ENCODE measurements at regions not wholly inside any gene's neighbourhood (a gene's known extent, or its start where the extent isn't known, plus 50 kb on each side); places are given as distances from the start of the nearest gene placed in this dataset.

DNA sequence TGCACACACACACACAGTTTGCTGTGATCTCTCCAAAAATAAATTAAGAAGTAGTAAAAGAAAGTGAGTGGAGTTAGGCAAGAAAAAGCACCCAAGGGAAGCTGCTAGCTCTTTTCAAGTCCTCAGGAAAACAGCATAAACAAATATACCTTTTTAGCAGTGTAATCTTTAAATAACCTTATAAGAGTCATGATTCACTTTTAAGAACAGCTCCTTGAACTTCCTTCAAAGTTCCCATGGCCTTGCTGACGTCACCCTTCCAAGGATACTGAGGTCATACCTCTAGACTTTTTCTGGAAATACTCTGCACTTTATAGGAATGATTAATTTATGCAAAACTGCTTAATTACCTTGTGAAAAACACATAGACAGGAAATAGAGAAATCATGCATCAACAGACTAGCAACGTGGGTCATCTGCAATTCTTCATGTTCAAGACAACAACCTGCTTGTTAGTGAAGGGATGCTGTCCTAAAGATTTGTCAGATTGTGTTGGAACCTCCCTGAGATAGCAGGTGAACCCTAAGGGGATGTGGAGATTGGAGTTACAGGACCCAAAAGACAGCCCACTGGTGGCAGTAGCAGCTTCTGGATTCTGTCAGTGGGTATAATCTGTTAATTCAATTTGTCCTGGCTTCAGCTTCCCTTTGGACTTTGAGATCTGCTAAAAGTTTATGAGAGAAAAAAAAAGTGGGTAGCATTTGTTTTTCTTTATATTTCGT lies 229.0 kb downstream of the ELAVL2 start:
- H3K27ac ChIP-seq: no peak overlapping the region

DNA sequence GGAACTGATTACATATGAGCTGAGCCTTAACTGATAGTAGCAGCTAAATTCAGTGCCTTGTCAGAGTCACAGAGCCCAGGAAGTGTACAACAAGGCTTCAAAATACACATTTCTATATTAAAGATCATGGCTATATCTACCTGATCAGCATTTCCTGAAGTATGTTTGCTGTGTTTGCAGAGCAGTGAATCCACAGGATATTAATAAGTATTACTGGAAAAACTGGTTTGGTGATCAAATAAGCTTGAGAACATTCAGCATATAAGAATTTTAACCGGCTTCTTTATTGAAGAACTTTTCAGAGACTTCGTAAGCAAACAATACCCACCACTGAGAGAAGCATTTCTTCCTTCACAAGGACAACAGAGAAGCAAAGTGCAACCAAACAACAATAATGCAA lies 227.0 kb downstream of the ELAVL2 start:
- no peak overlapping the region for H3K27ac ChIP-seq
- no peak overlapping the region for H3K4me3 ChIP-seq

More for the DNA sequence above, 229.0 kb downstream of the ELAVL2 start:
- no peak overlapping the region for H3K4me3 ChIP-seq

DNA sequence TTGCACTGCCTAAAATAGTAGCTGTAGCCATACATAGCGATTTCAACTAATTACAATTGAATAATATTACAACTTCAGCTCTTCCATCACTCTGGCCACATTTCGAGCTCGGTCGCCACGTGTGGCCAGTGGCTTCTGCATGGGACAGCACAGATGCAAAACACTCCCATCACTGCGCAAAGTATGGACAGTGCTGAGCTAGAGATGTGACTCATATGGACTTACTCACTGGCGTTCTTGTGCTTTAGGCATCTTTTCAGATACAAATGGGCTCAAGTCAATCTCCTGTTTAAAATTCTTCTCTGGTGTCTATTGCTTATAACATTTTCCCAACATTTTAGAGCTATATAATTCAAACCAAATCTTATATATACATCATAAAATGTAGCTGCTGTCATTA lies 222.7 kb downstream of the ELAVL2 start:
- Histone ChIP-seq H3K27ac (no peak overlapping the region), H3K4me3 (no peak overlapping the region)

DNA sequence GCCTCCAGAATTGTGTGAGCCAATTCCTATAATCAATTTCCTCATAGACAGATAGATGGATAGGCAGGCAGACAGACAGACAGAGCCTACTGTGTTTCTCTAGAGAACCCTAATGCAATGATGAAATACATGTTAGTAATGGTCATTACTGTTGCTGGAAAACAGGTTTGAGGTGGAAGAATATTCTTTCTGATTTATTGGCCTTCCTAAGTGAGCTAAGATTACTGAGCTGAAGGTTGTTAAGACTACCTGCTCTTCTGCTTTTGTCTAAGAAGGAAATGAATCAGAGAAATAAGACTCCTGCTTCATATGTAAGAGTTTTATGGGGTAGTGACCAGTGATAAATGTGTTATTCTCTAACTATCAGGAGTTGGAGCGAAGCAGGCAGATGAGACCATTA lies 219.9 kb downstream of the ELAVL2 start:
- H3K27ac ChIP-seq: no peak overlapping the region
- H3K4me3 ChIP-seq: no peak overlapping the region

DNA sequence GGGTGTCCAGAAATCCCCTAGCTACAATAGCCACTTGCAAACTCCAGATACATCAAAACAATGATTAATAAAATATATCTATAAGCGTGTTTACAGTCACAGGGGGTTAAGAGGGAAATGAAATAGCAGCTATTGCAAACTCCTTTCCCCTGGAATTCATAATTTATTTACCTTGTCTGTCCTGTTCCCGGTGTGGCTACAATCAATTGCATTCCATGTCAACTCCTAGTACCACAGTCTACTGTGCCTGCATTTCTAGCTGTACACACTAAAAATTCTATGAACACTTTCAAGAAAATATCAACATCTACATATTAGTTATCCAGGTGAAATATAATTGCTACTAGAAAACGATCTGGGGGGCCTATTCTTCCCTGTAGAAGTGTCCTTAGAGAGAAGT lies 217.6 kb downstream of the ELAVL2 start:
- no peak overlapping the region for H3K4me3 ChIP-seq
- no peak overlapping the region for H3K27ac ChIP-seq

DNA sequence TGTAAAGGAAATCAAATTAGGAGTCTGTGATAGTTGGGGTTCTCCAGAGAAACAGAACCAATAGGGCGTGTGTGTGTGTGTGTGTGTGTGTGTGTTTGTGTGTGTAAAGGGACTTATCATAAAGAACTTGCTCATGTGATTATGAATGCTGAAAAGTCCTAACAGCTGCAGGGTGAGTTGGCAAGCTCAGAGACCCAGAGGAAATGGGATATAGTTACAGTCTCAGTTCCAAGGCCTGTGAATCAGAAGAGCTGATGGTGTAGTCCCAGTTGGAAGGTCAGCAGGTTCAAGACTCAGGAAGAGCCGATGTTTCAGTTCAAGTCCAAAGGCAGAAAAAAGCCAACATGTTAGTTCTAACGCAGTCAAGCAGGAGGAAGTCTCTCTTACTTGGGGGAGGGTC lies 214.2 kb downstream of the ELAVL2 start:
- no peak overlapping the region for H3K27ac ChIP-seq
- no peak overlapping the region for H3K4me3 ChIP-seq

DNA sequence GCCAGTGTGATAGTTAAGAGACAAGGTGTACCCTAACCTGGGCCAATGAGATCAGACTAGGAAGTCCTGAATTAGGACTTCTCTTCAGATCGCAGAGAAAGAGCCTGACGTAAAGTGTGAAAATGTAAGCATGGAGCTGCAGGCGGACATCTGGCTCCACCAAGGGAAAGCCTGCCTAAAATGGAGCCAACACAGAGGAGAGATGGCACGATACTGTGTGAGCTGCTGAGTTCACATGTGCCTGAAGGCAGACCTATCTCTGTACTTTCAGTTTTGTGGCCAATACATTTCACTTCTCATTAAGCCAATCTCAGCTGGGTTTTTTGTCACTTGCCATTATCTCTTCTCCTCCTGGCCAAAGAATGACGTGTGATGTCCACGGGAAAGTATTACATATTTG lies 210.5 kb downstream of the ELAVL2 start:
- no peak overlapping the region for H3K4me3 ChIP-seq
- no peak overlapping the region for H3K27ac ChIP-seq

DNA sequence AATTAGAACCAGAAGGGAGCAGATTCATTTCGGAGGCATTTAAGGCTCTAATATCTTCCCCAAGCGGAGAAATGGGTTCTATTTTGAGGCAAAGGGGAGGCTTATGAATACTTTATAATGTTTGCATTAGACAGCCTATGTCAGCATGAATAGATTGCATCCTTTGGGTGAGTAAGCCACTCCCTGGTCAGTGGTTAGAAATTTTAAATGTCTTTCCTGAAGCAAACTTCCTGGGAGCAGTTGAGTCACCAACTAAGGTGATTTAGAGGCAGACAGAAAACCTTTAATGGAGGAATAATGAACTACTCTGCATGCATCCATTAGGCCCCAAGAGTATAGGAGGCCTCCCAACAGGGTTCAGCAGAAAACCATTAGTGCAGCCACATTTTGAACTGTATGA lies 204.9 kb downstream of the ELAVL2 start:
- H3K4me3 ChIP-seq: no peak overlapping the region
- peak overlapping the region in 2 of 21 experiments; percentile 9 to 51 for H3K27ac ChIP-seq

DNA sequence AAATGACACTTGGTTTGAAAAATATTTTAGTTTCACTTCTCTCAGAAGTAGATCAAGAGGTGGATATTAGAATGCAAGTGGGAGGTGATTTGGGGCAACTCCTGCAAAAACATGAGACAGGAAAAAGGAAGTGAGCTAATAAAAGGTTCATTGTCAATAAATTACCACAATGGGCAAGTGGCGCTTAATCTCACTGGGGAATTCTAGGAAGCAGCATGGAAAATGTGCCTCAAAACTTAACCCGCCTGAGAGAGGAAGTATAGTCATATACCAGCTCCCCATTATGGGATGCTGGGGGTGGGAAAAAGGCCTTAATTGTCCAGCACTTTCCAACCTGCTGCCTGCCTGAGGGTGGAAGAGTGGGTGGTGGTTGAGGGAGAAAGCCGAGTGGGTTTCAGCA lies 204.1 kb downstream of the ELAVL2 start:
- H3K27ac ChIP-seq: peak overlapping the region in 4 of 21 experiments; percentile 9 to 26 (median 22)
- H3K4me3 ChIP-seq: no peak overlapping the region

DNA sequence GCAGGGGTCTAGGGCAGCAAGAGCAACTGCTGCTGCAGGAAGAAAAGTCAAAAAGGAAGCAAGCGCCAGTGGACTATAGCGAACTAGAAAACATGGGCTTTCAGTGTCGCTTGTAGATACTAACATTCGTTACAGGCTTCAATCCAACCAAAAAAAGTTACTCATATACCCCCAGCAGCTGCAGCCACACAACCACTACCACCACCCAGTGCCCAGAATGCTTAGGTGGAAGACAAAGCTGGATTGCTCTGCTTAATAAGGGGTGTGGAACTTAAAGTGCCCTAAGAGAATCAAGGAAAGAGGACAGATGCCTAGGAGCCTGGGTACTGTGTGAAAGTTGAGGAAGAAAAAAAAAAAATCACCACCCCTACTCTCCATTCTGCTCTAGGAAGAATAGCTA lies 203.6 kb downstream of the ELAVL2 start:
- peak overlapping the region in 5 of 21 experiments; percentile 9 to 26 (median 19) for H3K27ac ChIP-seq
- no peak overlapping the region for H3K4me3 ChIP-seq

DNA sequence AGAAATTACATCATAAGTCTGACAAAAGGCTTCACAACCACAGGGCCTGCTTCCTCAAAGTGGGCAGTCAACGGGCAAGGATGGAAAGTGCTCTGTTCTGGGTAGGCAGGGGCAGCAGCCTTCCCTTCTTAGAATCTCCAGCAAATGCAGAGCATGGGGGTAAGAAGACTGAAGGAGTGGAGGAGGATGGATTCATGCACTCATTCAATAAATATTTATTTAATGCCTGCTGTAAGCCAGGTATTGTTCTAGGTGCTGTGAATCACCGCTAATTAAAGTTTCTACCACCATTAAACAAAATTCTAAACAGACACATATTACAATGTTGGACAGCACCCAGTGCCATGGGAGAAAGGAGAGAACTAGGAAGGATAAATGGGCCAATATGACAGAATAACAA lies 195.6 kb downstream of the ELAVL2 start:
- Histone ChIP-seq H3K4me3 (no peak overlapping the region), H3K27ac (no peak overlapping the region)

DNA sequence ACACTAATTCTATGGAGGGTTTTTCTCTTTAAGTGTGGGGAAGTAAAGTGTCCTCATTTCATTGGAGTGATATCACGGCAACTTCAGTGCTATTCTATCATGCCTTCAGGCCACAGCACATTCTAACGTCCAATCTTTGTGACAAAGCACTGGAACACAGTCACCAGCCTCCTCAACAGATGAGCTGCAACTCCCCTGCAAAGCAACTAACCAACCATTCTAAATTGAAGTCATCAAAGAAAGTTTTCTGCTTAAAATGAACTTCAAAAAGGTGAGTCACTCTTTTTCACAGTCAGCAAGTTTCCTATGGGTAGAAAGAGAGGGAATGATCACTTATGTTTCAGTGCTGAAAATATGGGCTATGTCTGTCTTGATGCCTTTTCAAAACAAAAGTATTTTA lies 190.8 kb downstream of the ELAVL2 start:
- Histone ChIP-seq H3K4me3 (no peak overlapping the region), H3K27ac (no peak overlapping the region)

DNA sequence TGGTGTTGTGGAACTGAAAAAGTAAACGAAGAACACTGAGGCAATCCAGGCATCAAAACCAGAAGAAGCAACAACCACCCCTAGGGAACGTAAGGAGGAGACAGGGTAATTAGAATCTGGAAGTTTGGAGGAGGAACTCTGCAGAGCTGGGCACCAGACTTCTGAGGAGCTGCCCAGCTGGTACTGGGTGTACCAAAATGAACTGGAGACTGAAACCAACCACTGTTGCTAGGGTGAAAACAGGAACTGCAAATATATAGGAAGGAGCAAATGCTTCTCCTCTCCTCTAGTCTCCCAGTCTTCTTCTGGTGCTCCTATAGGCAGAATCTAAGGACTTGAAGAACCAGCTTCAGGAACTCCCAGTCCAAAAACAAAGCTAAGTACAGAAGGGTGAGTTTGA lies 189.8 kb downstream of the ELAVL2 start:
- Histone ChIP-seq H3K4me3 (no peak overlapping the region), H3K27ac (no peak overlapping the region)

DNA sequence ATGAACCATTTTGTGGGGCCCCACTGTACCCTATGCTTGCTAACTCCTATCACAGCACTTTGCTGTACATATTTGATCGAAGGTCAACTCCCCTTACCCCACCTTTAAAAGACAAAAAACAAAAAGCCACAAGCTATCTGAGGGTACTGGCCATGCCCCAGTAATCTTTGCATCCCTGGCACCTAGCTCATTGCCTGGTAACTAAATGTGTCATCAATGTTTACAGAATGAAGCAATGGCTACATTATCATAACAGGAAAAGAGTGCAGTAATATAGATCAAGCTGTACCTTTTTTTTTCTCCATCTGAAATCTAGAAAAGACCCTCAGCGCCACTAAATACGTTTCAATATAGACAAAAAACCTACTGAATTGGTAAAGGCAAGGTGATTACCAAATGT lies 188.0 kb downstream of the ELAVL2 start:
- Histone ChIP-seq H3K4me3 (no peak overlapping the region), H3K27ac (no peak overlapping the region)

DNA sequence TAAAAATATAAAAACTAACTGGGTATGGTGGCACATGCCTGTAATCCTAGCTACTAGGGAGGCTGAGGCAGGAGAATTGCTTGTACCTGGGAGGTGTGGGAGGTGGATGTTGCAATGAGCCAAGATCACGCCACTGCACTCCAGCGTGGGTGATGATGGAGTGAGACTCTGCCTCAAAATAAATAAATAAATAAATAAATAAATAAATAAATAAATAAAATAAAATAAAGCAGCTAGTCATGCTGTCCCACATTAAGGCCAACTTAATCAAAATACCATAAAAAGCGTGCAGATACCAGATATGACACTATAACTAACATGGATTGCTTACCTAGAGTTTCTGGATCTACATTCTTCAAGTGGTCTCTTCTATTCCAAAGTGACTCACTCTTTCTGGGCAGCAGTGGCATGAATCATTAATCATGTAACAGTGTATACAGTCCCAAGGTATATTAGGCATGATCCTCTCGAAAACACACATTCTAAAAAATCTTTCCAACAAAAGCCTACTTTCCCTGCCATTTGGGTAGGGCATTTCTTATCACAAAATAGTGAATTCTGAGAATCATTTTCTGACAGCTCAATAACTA lies 187.1 kb downstream of the ELAVL2 start:
- no peak overlapping the region for H3K27ac ChIP-seq
- H3K4me3 ChIP-seq: no peak overlapping the region

Data from skin epidermis (tissue), 12 donors.